ENCODE measurements at regions not wholly inside any gene's neighbourhood (a gene's known extent, or its start where the extent isn't known, plus 50 kb on each side); places are given as distances from the start of the nearest gene placed in this dataset.
A peak's percentile ranks its signal among the peaks of the same experiment; 100 is the strongest.

DNA sequence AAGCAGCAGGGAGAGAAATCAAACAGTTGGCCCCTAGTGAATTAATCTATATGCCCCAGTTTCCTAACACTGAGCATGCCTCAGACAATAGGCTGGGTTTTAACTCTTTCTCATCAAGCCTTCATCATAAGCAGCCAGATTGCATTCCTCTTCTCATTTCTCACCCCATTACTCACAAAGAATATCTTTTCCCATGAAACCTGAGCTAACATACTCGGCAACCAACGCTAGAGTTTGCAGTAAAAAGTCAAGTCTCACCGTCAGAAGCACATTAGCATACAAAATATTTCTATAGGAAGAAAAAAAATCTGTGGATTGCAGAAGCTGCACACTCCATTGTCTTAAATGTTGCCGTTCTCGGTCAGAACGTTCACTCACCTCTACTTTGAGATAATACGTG is 429.9 kb upstream of the ARID1B start:
- no peak for DNase-seq

DNA sequence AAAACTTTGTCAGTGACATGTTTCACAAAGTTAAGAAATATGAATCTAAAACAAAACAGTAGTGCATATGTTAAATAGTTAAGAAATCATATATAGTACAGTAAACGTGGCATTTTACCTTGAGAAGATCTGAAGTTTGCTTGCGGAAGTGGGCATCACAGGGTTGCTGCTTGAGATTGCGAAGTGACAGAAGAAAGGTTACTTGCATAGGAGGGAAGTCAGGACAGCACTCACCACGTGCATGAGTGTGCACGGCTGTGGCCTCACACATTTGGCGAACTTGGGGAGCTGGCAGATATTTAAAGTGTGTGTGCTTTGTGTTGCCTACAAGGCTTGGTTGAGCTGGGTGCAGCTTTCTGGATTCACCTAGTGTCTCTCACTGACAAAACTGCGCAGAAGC is 431.5 kb upstream of the ARID1B start:
- no peak for DNase-seq

DNA sequence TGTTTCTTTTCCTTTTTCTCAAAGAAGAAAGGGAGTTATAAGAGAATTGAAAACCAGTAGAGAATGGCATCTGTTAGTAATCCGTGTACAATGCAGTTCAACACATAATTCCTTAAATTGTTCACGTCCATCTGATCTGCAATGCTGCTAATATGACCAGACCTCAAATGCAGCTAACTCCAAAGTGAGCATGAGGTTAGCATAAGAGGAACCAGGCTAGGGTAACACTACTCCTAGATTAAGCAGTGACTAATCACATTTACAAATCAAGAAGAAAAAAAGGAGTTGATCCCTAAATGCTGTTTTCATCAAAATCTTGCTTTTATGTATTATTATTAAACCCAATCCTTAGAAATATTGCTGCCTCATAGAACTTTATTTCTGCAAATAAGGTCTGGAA is 432.7 kb upstream of the ARID1B start:
- no peak for DNase-seq

DNA sequence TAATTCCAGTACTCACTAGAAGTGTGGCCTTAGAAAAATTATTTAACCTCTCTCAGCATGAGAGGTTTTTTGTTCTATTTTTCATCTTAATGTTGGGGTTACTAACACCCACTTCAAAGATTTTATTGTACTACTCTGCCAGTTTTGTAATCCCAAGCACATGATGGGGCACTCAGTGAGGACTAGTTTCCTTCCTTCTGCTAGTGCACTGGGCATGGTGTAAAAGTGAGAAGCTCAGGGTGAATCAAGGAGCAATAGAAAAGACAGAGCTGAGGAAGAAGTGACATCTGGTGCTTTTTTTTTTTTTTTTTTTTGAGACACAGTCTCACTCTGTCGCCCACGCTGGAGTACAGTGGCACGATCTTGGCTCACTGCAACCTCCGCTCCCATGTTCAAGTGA is 439.4 kb upstream of the ARID1B start:
- DNase-seq = no peak

DNA sequence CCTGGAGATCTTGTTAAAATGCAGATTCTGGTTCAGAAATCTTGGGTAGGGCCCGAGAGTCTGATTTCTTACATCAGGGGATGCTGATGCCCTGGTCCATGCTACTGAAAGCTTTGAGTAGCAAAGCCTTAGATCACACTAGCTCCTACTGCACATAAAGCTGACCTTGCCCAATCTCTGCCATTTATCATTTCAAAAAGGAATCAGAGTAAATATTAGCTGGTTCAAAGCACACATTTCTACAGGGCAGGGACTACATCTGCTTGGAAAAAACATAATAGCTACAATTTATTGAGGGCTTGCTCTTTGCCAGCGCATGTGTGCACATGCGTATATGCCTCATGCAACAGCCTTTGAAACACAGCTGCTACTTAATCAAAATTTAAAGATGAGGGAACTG is 440.4 kb upstream of the ARID1B start:
- DNase-seq = peak; percentile 15

DNA sequence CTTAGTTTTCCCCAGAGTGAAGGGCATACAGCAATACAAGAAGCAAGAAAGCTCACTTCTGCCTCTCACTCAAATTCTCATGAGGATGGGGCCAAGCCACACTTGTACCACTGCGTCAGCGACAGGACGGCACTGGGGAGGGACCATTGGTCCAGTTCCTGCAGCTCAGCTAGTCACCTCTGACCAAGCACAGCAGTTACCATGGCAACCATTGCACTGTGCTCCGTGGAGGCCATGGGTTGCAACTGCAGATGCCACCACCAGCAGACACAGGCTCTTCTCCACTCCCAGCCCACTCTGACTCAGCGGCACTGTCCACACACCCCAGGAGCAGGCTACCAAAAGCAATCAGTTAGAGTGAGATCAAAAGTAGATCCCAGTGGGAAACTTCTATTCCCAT is 441.1 kb upstream of the ARID1B start:
- peak; percentile 86 for DNase-seq

DNA sequence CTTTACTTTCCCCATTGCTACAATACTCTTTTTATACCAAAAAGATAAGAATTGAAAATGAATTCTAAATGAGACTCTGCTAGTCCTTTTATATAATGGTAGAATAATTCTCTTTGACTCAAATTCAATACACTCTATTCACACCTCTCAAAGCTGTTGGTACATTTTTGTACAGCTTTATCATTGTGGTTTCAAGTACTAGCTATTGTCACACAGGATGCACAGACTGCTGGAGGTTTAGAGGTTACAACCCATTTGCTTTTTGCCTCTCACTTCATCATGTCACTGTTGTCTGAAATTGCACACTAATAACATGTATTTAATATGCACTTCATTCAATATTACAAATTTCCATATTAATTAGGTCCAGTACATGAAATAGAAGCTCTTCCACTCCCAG is 442.2 kb upstream of the ARID1B start:
- DNase-seq = no peak

DNA sequence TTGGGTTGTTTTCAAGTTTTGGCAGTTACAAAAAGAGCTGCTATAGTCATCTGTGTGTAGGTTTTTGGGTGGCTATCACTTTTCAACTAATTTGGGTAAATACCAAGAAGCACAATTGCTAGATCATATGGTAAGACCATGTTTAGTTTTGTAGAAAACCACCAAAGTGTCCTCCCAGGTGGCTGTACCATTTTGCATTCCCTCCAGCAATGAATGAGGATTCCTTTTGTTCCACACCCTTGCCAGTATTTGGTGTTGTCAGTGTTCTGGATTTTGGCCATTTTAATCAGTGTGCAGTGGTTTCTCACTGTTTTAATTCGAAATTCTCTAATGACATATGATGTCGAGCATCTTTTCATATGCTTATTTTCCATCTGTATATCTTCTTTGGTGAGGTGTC is 457.5 kb upstream of the ARID1B start:
- DNase-seq = no peak

DNA sequence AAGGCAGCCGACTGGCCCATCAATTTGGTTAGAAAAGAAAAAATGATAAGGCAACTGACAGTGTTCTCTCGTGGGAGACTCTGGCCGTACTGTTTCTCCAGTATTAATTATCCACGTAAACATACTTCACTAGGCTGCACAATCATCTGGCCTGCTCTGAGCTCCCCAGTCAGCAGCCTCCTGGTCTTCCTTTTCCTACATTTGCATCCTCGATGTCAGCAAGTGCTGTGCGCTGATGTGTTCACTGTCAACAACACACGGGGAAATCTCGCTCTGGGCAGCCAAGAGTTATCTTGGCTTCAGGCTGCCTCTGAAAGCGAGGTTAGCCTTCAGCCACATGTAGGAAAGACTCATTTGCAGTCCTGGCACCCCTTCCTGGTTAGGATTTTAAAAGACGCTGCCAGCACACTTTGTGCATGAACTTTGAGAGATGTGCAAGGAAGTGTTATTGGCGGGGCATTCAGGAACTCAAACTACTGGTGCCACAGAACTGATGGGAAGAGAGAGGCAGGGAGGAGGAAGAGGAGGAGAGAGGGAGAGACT is 460.5 kb upstream of the ARID1B start:
- no peak for DNase-seq

DNA sequence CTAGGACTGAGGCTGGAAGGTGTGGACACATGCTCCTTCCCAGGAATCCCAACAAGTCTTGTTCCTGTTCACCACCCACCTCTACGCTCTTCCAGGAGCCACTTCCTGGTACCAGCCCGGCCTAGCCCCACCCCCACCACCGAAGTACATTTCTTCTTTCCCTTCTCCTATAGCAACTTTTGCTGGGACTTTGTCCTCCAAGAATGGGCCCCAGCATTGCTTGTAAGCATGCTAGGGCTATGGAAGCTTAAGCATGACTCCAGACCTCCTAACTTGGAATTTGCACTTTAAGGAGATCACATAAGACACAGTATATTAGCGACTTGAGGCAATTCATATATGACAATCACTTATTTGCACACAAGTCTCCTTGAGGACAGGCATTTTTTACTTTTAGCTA is 462.0 kb upstream of the ARID1B start:
- no peak for DNase-seq

DNA sequence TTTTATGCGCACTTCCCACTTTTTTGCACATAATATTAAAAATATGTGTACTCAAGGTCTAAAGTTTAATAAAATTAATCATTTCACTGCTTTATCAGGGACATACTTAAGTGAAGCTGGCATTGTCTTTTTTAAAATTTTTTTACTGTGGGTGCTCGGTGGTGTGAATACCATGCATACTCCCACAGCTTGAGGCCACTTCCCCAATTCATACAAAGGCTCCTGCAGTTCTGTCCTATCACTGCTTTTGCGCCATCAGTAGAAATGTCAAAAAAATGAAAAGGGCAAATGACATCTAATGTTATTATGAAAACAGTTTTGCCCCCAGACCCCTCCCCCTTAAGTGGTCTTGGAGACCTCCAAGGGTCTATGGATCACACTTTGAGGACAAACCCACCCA is 464.1 kb upstream of the ARID1B start:
- no peak for DNase-seq

DNA sequence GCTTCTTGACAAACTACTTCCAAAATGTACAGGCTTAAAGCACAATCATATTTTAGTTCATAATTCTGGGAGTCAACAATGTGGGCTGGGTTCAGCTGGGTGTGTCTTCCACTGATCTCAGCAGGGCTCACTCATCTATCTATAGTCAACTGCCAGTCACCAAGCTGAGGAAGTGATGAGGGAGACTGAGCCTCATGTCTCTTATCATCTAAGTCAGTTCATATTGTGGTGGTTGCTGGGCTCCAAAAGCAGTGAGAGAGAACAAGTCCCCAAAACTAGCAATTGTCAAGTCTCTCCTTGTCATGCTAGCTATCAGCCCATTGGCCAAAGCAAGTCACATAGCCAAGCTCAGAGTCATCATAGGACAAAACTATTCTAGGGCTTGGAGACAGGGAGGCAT is 465.9 kb upstream of the ARID1B start:
- DNase-seq = no peak

DNA sequence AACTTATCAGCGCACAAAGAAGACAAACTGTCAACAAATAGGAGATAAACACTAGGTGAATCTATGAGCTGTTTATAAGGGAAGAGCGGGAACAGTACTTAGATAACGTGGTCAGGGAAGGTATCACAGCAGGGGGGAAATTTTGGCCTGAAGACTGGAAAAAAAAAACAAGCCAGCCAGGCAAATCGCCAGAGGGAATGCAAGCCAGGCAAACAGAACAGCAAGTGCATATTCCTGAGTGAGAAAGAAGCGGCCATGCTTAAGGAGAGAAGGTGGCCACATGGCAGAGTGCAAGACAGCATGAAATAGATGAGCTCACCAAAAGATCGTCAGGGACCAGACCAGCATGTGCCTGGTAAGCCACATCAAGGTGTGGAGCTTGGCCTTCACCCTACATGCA is 466.5 kb upstream of the ARID1B start:
- no peak for DNase-seq

DNA sequence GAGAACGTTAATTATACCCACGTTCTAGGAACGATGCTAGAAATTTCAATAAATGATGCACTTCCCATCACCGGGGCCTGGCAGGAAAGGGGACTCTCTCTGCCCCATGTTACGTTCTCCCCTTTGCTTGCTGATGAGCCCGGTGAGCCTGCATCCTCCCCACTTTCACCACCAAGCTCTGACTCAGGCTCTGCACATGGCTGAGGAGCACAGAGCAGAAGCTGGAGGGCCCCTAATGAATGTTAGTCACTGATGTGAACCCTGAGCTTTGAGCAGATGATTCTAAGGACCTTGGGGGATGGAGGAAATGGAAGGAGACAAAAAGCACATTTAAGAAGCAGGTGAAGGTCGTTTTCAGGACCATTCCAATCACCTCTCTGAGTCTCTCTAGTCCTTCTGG is 468.2 kb upstream of the ARID1B start:
- no peak for DNase-seq

DNA sequence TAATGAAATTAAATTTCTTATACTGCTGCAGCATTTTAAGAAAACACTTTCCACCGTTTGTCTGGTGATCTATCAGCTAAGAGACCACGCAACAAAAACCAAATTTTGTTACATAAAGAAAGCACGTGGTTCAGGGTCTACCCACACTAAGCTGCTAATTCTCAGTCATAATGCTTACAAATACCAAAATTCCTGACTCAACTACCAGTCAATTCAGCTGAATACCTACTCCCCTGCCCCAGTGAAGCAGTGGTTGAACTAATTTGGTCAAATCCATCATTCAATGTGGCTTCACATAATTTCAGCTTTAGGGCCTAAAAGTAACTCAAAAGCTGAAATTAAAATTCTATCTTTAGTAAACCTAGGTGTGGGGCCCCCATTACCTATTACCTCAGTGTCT is 468.6 kb upstream of the ARID1B start:
- no peak for DNase-seq

DNA sequence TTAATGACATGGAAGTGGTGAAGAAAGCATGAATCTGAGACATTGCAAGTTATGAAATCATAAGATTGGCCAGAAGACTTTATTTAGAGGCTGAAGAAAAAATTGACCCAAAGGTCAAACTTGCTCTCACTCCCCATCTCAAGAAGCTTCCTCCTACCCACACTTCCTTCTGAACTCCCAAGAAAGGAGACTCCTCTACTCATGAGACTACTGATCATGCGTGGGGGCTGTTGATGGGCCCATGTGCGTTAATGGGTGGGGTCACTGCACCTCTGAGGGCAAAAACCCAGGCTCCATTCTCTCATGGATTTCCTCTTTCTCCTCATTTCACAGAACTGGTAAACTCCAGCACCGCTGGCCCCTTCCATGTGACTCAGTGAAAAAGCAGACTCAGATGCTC is 470.6 kb upstream of the ARID1B start:
- DNase-seq = no peak

DNA sequence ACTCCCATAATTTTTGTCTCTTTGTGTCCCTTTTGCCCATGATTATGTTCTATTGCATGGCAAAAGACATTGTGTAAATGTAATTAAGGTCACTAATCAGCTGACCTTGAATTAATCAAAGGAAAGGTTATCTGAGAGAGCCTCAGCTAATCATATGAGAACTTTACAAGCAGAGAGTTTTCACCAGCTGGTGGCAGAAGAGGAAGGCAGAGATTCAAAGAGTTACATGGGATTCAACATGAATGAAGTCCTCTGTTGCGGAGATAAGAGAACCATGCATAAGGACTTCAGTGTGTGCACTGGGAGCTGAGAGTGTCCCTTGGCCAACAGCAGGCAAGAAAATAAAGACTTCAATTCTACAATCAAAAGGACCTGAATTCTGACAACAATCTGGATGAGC is 494.1 kb upstream of the ARID1B start:
- no peak for DNase-seq

DNA sequence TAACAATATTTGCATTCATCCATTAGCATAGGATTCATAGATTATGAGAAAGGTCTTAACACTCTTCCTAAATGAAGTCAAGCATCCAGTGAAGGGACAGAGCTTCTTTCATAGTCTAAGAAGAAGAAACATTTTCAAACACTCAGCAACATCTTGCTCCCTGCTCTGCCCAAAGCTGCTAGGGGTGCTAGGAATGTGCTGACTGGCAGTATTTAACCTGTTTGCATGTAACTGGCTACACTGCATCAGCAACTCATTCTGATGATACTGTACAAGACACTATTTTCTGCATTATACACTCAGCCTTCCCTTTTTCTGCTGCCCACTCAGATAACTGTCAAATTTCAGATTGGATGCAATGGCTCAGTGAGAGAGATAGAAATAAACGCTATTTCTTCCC is 495.1 kb upstream of the ARID1B start:
- DNase-seq = no peak

DNA sequence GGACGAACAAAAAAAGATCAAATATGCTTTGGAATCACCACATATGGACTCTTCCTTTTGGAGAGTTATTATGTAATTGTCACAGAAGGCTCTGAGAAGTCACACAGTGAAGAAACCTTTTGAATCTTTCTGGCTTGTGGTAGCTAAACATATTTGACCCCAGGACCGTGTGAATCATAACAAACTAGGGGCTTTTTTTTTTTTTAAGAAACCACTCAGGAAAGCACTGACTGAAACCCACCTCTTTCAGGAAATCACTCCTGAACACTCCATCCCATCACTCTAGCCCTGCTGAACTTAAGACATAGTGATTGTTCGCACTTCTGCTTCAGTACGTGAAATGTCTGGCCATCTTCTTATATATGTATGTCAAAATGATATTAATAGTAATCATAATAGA is 495.9 kb upstream of the ARID1B start:
- no peak for DNase-seq

DNA sequence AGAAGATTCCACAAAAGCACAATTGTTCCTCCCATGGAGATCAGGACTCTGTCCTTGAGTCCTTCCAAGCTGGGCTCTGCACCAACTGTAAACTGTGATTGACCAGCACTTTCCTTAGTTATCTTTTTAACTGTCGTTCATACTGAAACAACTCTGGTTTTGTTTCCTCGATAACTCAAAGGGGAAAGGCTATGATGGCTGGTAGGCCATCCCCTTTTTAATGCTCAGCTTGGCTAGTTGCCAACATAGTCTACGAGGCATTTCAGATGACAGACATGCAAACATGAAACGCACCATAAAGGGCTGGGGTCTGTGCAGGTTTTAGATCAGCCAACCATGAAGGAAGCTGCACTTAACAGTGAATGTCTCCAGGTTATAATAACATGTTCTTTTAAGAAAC is 497.1 kb upstream of the ARID1B start:
- no peak for DNase-seq

DNA sequence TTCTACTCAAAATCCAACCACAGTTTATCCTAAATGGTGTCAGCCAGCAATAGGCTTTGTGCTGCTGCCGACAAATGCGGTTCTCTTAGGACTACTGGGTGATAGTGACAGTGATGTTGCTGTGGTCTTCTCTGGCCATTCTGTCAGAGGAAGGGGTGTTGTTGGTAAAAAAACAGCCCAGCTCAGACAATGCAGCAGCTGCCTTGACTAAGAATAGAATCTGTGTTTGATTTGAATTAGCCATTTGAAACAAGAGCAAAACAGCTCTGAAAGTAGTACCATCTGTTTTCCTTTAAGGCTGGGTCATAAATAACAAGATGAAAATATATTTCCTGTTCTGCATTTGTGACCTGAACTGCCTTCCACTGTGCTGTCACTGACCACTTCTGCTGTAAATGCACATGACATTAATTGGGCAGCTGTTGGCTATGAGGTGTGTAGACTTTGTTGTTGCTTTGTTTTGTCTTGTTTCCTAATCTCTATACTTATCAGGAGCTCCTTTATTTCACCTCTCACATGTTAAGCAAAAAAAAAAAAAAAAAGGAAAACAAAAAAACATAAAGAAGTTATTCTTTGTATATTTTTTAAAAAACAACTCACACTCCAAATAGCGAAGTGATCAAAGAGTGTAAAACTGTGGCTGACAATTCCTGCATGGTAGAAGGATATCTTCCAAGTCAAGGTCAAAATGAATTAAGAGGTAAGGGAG is 497.8 kb upstream of the ARID1B start:
- no peak for DNase-seq

DNA sequence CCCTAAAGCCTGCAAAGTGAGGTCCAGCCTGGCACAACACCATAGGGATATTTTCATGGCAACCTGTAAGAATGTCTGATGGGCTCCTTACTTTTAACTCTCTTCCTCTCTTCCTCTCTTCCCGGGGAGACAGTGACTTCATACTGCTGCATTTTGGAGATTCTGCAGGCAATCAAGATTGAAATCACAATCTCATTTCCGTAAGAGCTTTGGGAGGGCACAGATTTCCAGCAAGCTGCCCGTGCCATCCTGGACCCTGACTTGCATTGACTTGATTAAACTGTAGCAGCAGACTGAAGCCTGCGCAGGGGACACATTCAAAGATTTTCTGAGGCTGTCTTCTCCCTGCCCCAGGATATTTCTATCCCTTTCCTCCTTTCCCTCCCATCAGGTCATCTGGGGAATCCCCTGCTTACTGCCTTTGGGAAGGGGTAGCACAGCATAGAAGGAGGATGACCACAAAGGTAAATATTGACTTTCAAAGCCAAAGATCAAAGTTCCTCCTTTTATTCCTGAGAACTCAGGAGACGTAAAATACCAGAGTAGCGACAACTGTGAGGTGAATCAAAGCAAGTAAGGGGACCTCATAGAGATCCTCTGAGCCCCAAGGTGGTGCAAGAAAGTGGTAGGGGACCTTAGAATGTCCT is 504.0 kb upstream of the ARID1B start:
- peak; percentile 31 for DNase-seq

DNA sequence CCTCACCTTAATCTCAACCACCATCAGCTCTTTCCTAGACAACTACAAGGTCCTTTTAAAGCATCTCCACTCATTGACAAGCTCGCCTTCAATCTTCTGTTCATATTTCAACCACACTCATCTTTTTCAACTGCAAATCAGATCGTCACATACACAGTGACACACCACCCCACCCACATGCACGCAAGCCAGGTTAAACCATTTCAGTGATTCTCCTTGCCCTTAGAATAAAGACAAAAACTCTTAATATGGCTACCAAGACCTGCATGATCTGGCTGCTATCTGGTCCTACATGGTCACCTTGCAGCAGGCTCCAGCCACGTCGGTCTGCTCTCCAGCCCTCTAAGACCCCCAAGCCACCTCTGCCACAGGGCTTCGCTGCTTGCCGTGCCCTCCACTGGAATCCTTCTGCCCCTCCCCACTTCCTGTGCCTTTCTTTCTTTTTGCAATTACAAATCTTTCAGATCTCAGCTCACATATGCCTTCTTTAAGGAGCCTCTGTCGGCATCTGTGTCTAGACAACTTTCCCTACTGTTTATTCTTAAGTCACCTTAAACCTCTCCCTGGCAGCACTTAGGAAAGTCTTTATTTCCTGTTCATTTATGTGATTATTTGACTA is 507.3 kb upstream of the ARID1B start:
- no peak for DNase-seq

DNA sequence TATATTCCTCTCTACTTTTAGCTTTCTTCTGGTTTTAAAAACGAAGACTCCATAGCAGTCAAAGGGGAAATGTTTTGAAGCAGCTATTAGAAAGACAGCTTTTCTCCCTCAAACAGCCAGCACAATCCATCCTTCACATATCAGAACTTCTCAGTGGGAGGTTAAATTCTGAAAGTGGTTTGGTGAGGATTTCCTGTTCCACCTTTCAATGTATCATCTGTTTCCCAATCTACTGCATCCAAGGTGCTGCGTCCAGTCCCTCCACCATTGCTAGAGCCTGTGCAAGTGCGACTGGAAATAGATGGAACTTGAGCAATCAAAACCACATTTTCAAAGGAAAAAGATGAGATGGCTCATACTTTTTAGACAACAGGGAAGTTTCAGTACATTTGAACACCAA is 508.3 kb upstream of the ARID1B start:
- DNase-seq = no peak
